Neuronal stem cell (in vitro differentiated cells): ENCODE measurements at regions not wholly inside any gene's neighbourhood (a gene's known extent, or its start where the extent isn't known, plus 50 kb on each side); places are given as distances from the start of the nearest gene placed in this dataset.
A peak's percentile ranks its signal among the peaks of the same experiment; 100 is the strongest.

Source experiments
- DNase-seq: peaks from one replicate; pipeline ENCODE4 v3.0.0-alpha.2; 2013; ENCODE audit warnings: low spot score
- H2AFZ ChIP-seq: one replicate; pipeline ENCODE4 v1.6.1; 2013; ENCODE audit warnings: mild to moderate bottlenecking, low read length, inconsistent platforms
- H2AK5ac ChIP-seq: 2 replicates; pipeline ENCODE4 v1.6.1; 2013; ENCODE audit warnings: low read depth, mild to moderate bottlenecking, inconsistent platforms, low read length, moderate library complexity, mixed read lengths
- H2BK120ac ChIP-seq: 2 replicates; pipeline ENCODE4 v1.6.1; 2013; ENCODE audit warnings: low read depth, mild to moderate bottlenecking, inconsistent platforms, low read length, moderate library complexity, mixed read lengths
- H2BK12ac ChIP-seq: one replicate; pipeline ENCODE4 v1.6.1; 2013; ENCODE audit warnings: low read length, inconsistent platforms
- H2BK15ac ChIP-seq: 2 replicates; pipeline ENCODE4 v1.6.1; 2013; ENCODE audit warnings: mild to moderate bottlenecking, low read length, inconsistent platforms, mixed read lengths
- H2BK5ac ChIP-seq: one replicate; pipeline ENCODE4 v1.6.1; 2013; ENCODE audit warnings: inconsistent platforms, mild to moderate bottlenecking, low read length, moderate library complexity
- H3K14ac ChIP-seq: one replicate; pipeline ENCODE4 v1.6.1; 2013; ENCODE audit warnings: low read length, inconsistent platforms
- H3K18ac ChIP-seq: 2 replicates; pipeline ENCODE4 v1.6.1; 2013; ENCODE audit warnings: low read length, inconsistent platforms
- H3K23ac ChIP-seq: 2 replicates; pipeline ENCODE4 v1.6.1; 2013; ENCODE audit warnings: low read depth, mild to moderate bottlenecking, mixed read lengths, low read length, inconsistent platforms; ENCODE audit not compliant: poor library complexity
- H3K27ac ChIP-seq: replicated peaks from 3 replicates; pipeline ENCODE4 v1.5.1; 2013; ENCODE audit warnings: low read length, inconsistent platforms
- H3K27me3 ChIP-seq, 3 experiments: 2 replicates each; pipeline ENCODE4 v1.6.1; 2013; ENCODE audit warnings: low read length in 3 of 3, mild to moderate bottlenecking in 2 of 3, inconsistent platforms in 1 of 3, low read depth in 1 of 3, mixed read lengths in 1 of 3, moderate library complexity in 1 of 3; ENCODE audit not compliant: control insufficient read depth in 3 of 3, insufficient read depth in 3 of 3
- H3K36me3 ChIP-seq, 2 donors: replicated peaks in 1 of 2; 2 replicates each; pipeline ENCODE4 v1.6.1; 2013; ENCODE audit warnings: low read length in 2 of 2; ENCODE audit not compliant: control insufficient read depth in 2 of 2, insufficient read depth in 2 of 2
- H3K4ac ChIP-seq: 2 replicates; pipeline ENCODE4 v1.6.1; 2013; ENCODE audit warnings: inconsistent platforms, mild to moderate bottlenecking, low read length, moderate library complexity
- H3K4me1 ChIP-seq, 2 donors: 1 replicate in 1 of 2; 2 replicates in 1 of 2; pipeline ENCODE4 v1.6.1; 2013; ENCODE audit warnings: low read length in 2 of 2, low read depth in 1 of 2; ENCODE audit not compliant: control insufficient read depth in 2 of 2, insufficient read depth in 1 of 2
- H3K4me2 ChIP-seq: one replicate; pipeline ENCODE4 v1.6.1; 2013; ENCODE audit warnings: mild to moderate bottlenecking, low read length, inconsistent platforms; ENCODE audit not compliant: insufficient read depth, poor library complexity, severe bottlenecking
- H3K4me3 ChIP-seq, 2 donors: 2 replicates each; pipeline ENCODE4 v1.5.1; 2013; ENCODE audit warnings: low read length in 2 of 2, mild to moderate bottlenecking in 2 of 2, inconsistent platforms in 1 of 2, moderate library complexity in 1 of 2
- H3K79me1 ChIP-seq: one replicate; pipeline ENCODE4 v1.6.1; 2013; ENCODE audit warnings: low read depth, mild to moderate bottlenecking, inconsistent platforms, low read length, moderate library complexity
- H3K9ac ChIP-seq: one replicate; pipeline ENCODE4 v1.6.1; 2013; ENCODE audit warnings: mild to moderate bottlenecking, low read depth, low read length, inconsistent platforms; ENCODE audit not compliant: poor library complexity
- H3K9me3 ChIP-seq, 2 donors: replicated peaks in 1 of 2; 2 replicates each; pipeline versions ENCODE3 to v1.6.1; 2013; ENCODE audit warnings: low read length in 2 of 2, mild to moderate bottlenecking in 2 of 2, inconsistent platforms in 1 of 2, low read depth in 1 of 2, mixed read lengths in 1 of 2, moderate library complexity in 1 of 2; ENCODE audit not compliant: control insufficient read depth in 2 of 2, insufficient read depth in 1 of 2
- H4K8ac ChIP-seq: one replicate; pipeline ENCODE4 v1.6.1; 2013; ENCODE audit warnings: low read depth, mild to moderate bottlenecking, inconsistent platforms, low read length, moderate library complexity
- H4K91ac ChIP-seq: one replicate; pipeline ENCODE4 v1.6.1; 2013; ENCODE audit warnings: low read length, low read depth, mild to moderate bottlenecking, inconsistent platforms; ENCODE audit not compliant: poor library complexity
- WGBS, 2 donors: extraction: QIAGEN DNeasy Blood & Tissue Kit; methylation state at CpG; one replicate each; pipeline ENCODE4 v1.1.7; 2013; ENCODE audit warnings: missing lambda C conversion rate in 2 of 2, mixed read lengths in 1 of 2; ENCODE audit not compliant: insufficient read length in 2 of 2, insufficient replicate concordance in 1 of 2; ENCODE audit errors: extremely low coverage in 2 of 2; 5-methylcytosine and 5-hydroxymethylcytosine counted together

DNA sequence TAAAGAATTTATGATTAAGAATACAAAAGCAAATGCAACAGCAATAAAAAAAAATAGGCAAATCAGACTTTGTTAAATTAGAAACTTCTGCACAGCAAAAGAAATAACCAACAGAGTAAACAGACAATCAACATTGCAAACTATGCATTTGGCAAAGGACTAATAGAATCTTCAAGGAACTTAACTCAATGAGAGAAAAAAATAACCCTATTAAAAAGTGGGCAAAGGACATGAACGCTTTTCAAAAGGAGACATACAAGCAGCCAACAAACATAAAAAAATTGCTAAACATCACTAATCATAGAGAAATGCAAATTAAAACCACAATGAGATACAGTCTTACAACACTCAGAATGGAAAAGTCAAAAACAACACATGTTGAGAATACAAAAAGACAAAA lies 166.0 kb upstream of the DSEL start:
- Histone ChIP-seq H3K18ac (no peak overlapping the region), H2BK15ac (no peak overlapping the region), H3K27me3 (no peaks in the 10 kb centered on the region), H3K9ac (no peak overlapping the region), H3K4ac (no peak overlapping the region), H2AFZ (no peak overlapping the region), H3K27ac (no peak overlapping the region), H3K14ac (no peak overlapping the region), H3K23ac (no peak overlapping the region), H3K4me2 (no peak overlapping the region), H3K79me1 (no peaks in the 10 kb centered on the region), H2AK5ac (no peak overlapping the region), H3K4me3 (no peak overlapping the region), H3K9me3 (no peaks in the 10 kb centered on the region), H2BK120ac (no peak overlapping the region), H2BK12ac (no peak overlapping the region), H2BK5ac (no peak overlapping the region), H3K4me1 (no peaks in the 10 kb centered on the region), H4K91ac (no peak overlapping the region), H4K8ac (no peak overlapping the region), H3K36me3 (no peaks in the 10 kb centered on the region)
- WGBS, 2 donors, result no CpG with 5 or more reads among the region's 1 CpG
- DNase-seq, result no peak

DNA sequence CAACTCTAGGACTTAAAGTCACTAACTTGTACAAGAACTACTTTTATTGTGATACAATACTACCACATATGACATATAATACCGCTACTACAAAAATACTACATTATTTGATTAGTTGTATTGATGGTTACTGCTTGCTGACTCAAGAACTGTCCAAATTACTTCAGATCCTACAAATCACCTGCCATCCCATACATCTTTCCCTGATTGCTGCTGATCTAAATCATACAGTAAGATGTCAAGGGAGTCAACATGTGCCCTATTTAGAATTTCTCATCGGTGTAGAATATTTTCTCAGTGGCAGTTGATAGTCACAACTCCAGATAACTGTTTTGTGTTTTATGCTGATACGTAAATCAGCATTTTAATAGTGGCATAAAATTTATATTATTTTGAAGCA lies 161.0 kb upstream of the DSEL start:
- no peak for DNase-seq
- H3K14ac ChIP-seq, result no peak overlapping the region
- no peaks in the 10 kb centered on the region for H3K27me3 ChIP-seq
- no peak overlapping the region for H3K23ac ChIP-seq
- no peak overlapping the region for H2AFZ ChIP-seq
- no peak overlapping the region for H2BK15ac ChIP-seq
- H3K4me3 ChIP-seq, result no peak overlapping the region
- H2AK5ac ChIP-seq, result no peak overlapping the region
- no peak overlapping the region for H3K4ac ChIP-seq
- no peaks in the 10 kb centered on the region for H3K36me3 ChIP-seq
- H3K27ac ChIP-seq, result no peak overlapping the region
- WGBS, 2 donors, result no CpG with 5 or more reads among the region's 3 CpGs
- no peak overlapping the region for H2BK12ac ChIP-seq
- H4K8ac ChIP-seq, result no peak overlapping the region
- H3K79me1 ChIP-seq, result no peaks in the 10 kb centered on the region
- no peak overlapping the region for H4K91ac ChIP-seq
- no peak overlapping the region for H3K9ac ChIP-seq
- H2BK120ac ChIP-seq, result no peak overlapping the region
- H3K9me3 ChIP-seq, result no peaks in the 10 kb centered on the region
- H3K18ac ChIP-seq, result no peak overlapping the region
- no peaks in the 10 kb centered on the region for H3K4me1 ChIP-seq
- no peak overlapping the region for H3K4me2 ChIP-seq
- no peak overlapping the region for H2BK5ac ChIP-seq

- no peaks in the 10 kb centered on the region for H3K9me3 ChIP-seq
- H3K23ac ChIP-seq, result no peak overlapping the region
- H3K9ac ChIP-seq, result no peak overlapping the region
- no peak overlapping the region for H2BK12ac ChIP-seq
- no CpG with 5 or more reads among the region's 5 CpGs for WGBS, 2 donors
- H3K14ac ChIP-seq, result no peak overlapping the region
- no peak overlapping the region for H4K8ac ChIP-seq
- H4K91ac ChIP-seq, result no peak overlapping the region
- no peak overlapping the region for H3K4ac ChIP-seq
- H2BK15ac ChIP-seq, result no peak overlapping the region
- no peaks in the 10 kb centered on the region for H3K79me1 ChIP-seq
- H3K4me3 ChIP-seq, result no peak overlapping the region
- no peak overlapping the region for H3K4me2 ChIP-seq
- no peaks in the 10 kb centered on the region for H3K27me3 ChIP-seq
- no peak overlapping the region for H2BK5ac ChIP-seq
- no peak for DNase-seq
- no peak overlapping the region for H2BK120ac ChIP-seq
- no peak overlapping the region for H2AK5ac ChIP-seq
- H3K27ac ChIP-seq, result no peak overlapping the region
- peak overlapping the region; percentile 45 for H2AFZ ChIP-seq
- no peak overlapping the region for H3K18ac ChIP-seq
- no peaks in the 10 kb centered on the region for H3K36me3 ChIP-seq
- H3K4me1 ChIP-seq, result no peaks in the 10 kb centered on the region
Observed at GRCh38 chr18:67672716-67673115, 156.2 kb upstream of the DSEL start.

- Histone ChIP-seq H3K9me3 (no peaks in the 10 kb centered on the region), H3K79me1 (no peaks in the 10 kb centered on the region), H2BK5ac (no peak overlapping the region), H4K91ac (no peak overlapping the region), H3K4me3 (no peak overlapping the region), H3K23ac (no peak overlapping the region), H3K14ac (no peak overlapping the region), H3K9ac (no peak overlapping the region), H4K8ac (no peak overlapping the region), H2AFZ (no peak overlapping the region), H2BK120ac (no peak overlapping the region), H3K36me3 (no peaks in the 10 kb centered on the region), H3K18ac (no peak overlapping the region), H2AK5ac (no peak overlapping the region), H2BK15ac (no peak overlapping the region), H3K4ac (no peak overlapping the region), H3K27me3 (no peaks in the 10 kb centered on the region), H3K4me2 (no peak overlapping the region), H2BK12ac (no peak overlapping the region), H3K4me1 (no peaks in the 10 kb centered on the region), H3K27ac (no peak overlapping the region)
- no CpG with 5 or more reads among the region's 2 CpGs for WGBS, 2 donors
- no peak for DNase-seq
Observed at GRCh38 chr18:67672155-67672554, 155.6 kb upstream of the DSEL start.
